ENCODE measurements at regions not wholly inside any gene's neighbourhood (a gene's known extent, or its start where the extent isn't known, plus 50 kb on each side); places are given as distances from the start of the nearest gene placed in this dataset.
"Not testable (repeated sequence)": the region's sequence is repeated elsewhere in the genome, so short reads cannot be mapped to it uniquely, and the experiment has no call there.

GRCh38 chr18:32870611-32871010, 97.8 kb upstream of the KLHL14 start:
- DNase-seq (ENCODE audit: low spot score), result no peak
- TF ChIP-seq, protein P1, sequence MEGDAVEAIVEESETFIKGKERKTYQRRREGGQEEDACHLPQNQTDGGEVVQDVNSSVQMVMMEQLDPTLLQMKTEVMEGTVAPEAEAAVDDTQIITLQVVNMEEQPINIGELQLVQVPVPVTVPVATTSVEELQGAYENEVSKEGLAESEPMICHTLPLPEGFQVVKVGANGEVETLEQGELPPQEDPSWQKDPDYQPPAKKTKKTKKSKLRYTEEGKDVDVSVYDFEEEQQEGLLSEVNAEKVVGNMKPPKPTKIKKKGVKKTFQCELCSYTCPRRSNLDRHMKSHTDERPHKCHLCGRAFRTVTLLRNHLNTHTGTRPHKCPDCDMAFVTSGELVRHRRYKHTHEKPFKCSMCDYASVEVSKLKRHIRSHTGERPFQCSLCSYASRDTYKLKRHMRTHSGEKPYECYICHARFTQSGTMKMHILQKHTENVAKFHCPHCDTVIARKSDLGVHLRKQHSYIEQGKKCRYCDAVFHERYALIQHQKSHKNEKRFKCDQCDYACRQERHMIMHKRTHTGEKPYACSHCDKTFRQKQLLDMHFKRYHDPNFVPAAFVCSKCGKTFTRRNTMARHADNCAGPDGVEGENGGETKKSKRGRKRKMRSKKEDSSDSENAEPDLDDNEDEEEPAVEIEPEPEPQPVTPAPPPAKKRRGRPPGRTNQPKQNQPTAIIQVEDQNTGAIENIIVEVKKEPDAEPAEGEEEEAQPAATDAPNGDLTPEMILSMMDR (IDR thresholded peaks at IDR 0.05; ENCODE audit: extremely low read depth, missing control alignments), result no peak

DNA sequence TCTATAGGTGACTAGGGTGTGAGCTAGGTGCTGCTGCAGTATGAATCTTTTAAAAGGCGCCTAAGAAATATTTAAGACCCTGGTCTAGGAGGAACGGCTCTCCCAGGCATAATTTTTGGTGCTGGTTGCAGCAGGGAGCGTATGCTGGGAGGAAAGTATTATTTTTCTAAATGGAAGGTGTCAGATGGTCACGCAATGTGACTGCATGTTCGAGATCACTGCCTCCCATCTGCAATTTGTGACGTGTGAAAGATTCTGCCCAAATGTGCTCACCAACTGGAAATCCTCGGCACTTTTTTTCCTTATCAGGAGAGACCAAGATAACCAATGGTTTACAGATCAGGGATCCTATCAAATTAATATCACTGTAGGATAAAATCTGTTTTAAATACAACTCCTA, 95.6 kb upstream of the KLHL14 start:
- DNase-seq (ENCODE audit: low spot score), result no peak
- TF ChIP-seq, protein P1 (IDR thresholded peaks at IDR 0.05; ENCODE audit: extremely low read depth, missing control alignments), result no peak

DNA sequence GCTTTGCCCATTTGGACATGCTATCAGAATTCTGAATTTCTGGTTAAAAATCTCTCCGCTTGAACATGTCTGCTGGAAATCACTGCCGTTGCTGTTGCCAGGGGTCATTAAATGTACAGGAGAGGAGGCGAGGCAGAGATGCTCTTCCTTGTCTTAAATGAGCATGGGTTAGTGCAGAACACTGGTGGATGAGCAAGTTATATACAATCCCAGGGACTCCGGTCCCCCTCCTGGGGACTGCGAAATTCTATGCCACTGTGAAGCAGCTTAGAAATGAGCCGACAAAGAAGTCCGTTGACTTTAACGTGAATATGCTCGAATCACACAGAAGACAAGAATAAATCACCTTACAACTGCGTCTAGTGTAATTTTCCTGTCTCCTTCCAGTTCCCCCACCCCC, 95.1 kb upstream of the KLHL14 start:
- DNase-seq (ENCODE audit: low spot score), result no peak
- TF ChIP-seq, protein P1 (IDR thresholded peaks at IDR 0.05; ENCODE audit: extremely low read depth, missing control alignments), result no peak

DNA sequence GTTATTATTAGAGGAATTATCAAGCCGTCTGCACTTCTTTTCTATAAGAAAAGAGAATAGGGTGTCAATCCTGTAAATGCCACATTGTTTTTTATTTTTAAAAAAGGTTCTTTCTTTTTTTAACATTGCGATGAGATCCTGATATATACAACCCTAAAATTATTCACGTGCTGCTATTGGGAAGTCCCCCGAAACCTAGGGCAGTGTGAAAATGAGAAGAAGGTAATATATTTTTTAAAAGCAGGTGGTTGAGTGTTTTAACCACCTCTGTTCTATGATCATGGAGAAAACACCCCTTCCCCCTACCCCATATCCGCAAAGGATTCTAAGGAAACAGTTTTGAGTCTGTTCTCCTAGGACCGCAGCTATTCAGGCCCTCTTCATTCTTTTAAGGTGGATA, 94.5 kb upstream of the KLHL14 start:
- no peak for DNase-seq (ENCODE audit: low spot score)
- TF ChIP-seq, protein P1 (IDR thresholded peaks at IDR 0.05; ENCODE audit: extremely low read depth, missing control alignments), result no peak

GRCh38 chr18:32862031-32862430, 89.2 kb upstream of the KLHL14 start:
- DNase-seq (ENCODE audit: low spot score), result not testable (repeated sequence)

GRCh38 chr18:32851936-32852335, 79.1 kb upstream of the KLHL14 start:
- TF ChIP-seq, protein P1 (IDR thresholded peaks at IDR 0.05; ENCODE audit: extremely low read depth, missing control alignments), result no peak
- DNase-seq (ENCODE audit: low spot score), result no peak

DNA sequence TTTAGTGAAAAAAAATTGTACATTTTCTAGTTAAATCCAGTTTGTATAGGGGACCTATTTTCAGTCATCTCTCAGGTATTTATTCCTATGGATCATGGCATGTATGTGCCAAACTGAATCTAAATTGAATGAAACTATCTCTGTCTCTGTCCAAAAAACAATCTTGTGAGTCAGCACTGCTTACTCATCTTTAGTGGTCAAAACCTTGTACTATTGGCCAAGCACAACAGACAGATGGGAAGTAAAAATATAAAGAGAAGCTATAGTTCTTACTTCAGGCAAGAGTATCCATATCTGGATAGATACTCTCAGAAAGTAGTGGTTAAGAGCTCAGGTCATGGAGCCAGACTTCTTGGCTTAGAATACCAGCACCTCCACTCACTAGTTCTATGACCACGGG, 76.0 kb upstream of the KLHL14 start:
- no peak for DNase-seq (ENCODE audit: low spot score)
- TF ChIP-seq, protein P1 (IDR thresholded peaks at IDR 0.05; ENCODE audit: extremely low read depth, missing control alignments), result no peak

DNA sequence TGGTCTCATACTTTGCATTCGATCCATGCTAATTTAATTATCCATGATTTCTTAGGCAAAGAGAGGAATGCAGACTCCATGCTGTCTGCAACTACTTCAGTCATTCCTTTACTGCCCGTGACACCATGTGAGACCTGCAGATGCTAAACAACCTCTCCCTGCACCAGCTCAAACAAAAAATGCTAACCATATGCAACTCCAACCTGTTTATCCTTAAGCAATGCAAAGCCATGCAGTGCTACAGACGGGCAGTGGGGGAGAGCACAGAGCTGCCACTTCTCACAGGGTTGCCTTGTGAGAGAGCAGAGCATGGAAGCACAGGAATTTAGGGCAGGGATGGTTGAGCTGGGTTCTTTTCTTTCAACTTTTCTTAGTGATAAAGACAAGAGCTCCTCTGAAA, 74.9 kb upstream of the KLHL14 start:
- no peak for DNase-seq (ENCODE audit: low spot score)
- TF ChIP-seq, protein P1 (IDR thresholded peaks at IDR 0.05; ENCODE audit: extremely low read depth, missing control alignments), result no peak
